A673 (cell line): ENCODE measurements at regions not wholly inside any gene's neighbourhood (a gene's known extent, or its start where the extent isn't known, plus 50 kb on each side); places are given as distances from the start of the nearest gene placed in this dataset.

ENCODE experiments used
- EZH2 ChIP-seq: fragments of 200-600 bp; sonication (generic); IDR thresholded peaks from 2 replicates; pipeline ENCODE4 v1.6.1; 2017; ENCODE audit warnings: borderline replicate concordance, low read depth, mild to moderate bottlenecking, mixed read lengths, antibody characterized with exemption, low read length; ENCODE audit not compliant: poor library complexity, severe bottlenecking
- TF ChIP-seq, protein P1 (sequence below): fragments of 300-800, 200-600 bp; sonication (generic); conservative IDR thresholded peaks from 2 replicates; pipeline ENCODE4 v1.5.1; 2017; ENCODE audit warnings: low read depth, mild to moderate bottlenecking, antibody characterized with exemption, low read length, moderate library complexity, mixed read lengths

DNA sequence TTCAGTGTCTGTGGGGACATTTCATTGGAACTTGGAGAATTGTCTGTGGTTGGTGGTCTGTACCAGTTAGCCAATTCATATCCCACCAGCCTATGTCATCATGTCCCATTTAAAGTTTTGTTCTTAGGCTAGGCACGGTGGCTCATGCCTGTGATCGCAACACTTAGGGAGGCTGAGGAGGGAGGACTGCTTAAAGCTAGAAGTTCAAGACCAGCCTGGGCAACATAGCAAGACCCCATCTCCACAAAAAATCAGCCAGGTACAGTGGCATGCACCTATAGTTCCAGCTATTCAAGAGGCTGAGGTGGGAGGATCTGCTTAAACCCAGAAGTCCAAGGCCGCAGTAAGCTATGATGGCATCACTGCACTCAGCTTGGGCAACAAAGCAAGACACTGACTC, 55.6 kb upstream of the CCND1 start:
- TF ChIP-seq, protein P1, sequence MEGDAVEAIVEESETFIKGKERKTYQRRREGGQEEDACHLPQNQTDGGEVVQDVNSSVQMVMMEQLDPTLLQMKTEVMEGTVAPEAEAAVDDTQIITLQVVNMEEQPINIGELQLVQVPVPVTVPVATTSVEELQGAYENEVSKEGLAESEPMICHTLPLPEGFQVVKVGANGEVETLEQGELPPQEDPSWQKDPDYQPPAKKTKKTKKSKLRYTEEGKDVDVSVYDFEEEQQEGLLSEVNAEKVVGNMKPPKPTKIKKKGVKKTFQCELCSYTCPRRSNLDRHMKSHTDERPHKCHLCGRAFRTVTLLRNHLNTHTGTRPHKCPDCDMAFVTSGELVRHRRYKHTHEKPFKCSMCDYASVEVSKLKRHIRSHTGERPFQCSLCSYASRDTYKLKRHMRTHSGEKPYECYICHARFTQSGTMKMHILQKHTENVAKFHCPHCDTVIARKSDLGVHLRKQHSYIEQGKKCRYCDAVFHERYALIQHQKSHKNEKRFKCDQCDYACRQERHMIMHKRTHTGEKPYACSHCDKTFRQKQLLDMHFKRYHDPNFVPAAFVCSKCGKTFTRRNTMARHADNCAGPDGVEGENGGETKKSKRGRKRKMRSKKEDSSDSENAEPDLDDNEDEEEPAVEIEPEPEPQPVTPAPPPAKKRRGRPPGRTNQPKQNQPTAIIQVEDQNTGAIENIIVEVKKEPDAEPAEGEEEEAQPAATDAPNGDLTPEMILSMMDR, result no peak
- TF ChIP-seq EZH2, result no peak
